ENCODE measurements at regions not wholly inside any gene's neighbourhood (a gene's known extent, or its start where the extent isn't known, plus 50 kb on each side); places are given as distances from the start of the nearest gene placed in this dataset.

DNA sequence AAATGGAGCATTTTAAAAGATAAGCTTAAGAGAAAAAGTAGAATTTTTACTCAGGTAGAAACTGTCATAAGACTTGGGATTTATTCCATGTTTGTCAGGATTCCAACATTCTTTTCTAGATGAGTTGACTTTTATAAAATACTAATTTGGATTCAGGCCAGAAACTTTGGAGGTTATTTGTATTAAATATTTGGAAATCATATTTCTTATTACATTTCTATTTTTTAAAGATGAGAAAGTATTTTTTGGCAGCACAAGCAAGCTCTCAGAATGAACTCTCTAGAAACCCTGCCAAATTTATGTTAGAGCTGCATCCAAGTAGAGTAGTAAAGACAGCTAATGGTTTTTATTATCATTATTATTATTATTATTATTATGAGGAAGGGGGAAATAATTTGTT, 1014.9 kb upstream of the GJE1 start:
- intact Hi-C loops (cut with micrococcal nuclease), result no loop called here
- BruUV-seq (replicated peaks), result no TSS peak

DNA sequence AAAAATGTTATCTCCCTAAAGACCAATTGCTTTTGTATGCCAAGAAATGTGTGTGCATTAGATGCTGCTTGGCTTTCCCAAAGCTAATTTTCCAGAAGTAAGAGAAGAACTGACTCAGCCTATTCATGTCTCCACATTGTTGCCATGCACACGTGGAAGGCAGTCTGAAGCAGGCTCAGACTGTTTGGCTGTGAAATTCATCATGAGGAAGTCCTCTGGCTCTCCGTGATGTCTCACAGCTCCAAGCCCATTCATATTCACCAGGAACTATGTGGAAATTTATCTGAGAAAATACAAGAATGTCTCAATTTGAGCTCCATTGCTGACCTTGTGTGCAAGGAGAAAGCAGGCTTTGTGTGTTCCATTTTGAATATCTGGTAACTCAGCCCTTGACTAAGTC, 1022.2 kb upstream of the GJE1 start:
- H3K4me1 Mint-ChIP-seq (ENCODE audit: insufficient read depth, unreplicated experiment), result peaks cover 6% of the 10 kb centered on the region
- no peak overlapping the region for H3K4me3 Mint-ChIP-seq (ENCODE audit: unreplicated experiment)
- no peak overlapping the region for H3K27ac Mint-ChIP-seq (ENCODE audit: low read depth, unreplicated experiment)
- H3K27me3 Mint-ChIP-seq (ENCODE audit: insufficient read depth, unreplicated experiment), result no peaks in the 10 kb centered on the region
- POLR2A ChIA-PET, result interaction anchor here (0.6 kb wide), 1 partner anchor 719 kb away, joined by 6 read pairs; no protein-coding TSS in a partner anchor
- intact Hi-C loops (cut with micrococcal nuclease), result no loop called here
- CTCF ChIA-PET, result no interaction called here
- DNase-seq (ENCODE audit: unreplicated experiment), result no peak
- TF ChIP-seq, protein P1, sequence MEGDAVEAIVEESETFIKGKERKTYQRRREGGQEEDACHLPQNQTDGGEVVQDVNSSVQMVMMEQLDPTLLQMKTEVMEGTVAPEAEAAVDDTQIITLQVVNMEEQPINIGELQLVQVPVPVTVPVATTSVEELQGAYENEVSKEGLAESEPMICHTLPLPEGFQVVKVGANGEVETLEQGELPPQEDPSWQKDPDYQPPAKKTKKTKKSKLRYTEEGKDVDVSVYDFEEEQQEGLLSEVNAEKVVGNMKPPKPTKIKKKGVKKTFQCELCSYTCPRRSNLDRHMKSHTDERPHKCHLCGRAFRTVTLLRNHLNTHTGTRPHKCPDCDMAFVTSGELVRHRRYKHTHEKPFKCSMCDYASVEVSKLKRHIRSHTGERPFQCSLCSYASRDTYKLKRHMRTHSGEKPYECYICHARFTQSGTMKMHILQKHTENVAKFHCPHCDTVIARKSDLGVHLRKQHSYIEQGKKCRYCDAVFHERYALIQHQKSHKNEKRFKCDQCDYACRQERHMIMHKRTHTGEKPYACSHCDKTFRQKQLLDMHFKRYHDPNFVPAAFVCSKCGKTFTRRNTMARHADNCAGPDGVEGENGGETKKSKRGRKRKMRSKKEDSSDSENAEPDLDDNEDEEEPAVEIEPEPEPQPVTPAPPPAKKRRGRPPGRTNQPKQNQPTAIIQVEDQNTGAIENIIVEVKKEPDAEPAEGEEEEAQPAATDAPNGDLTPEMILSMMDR (IDR thresholded peaks at IDR 0.05; ENCODE audit: unreplicated experiment), result no peak
- no peaks in the 10 kb centered on the region for H3K36me3 Mint-ChIP-seq (ENCODE audit: insufficient read depth, unreplicated experiment)
- BruUV-seq (replicated peaks), result no TSS peak
- no peaks in the 10 kb centered on the region for H3K9me3 Mint-ChIP-seq (ENCODE audit: unreplicated experiment)

More for the DNA sequence above, 1014.9 kb upstream of the GJE1 start:
- no peaks in the 10 kb centered on the region for H3K4me1 Mint-ChIP-seq (ENCODE audit: insufficient read depth, unreplicated experiment)
- no peak overlapping the region for H3K27ac Mint-ChIP-seq (ENCODE audit: low read depth, unreplicated experiment)
- peak; percentile 19 for DNase-seq (ENCODE audit: unreplicated experiment)
- H3K27me3 Mint-ChIP-seq (ENCODE audit: insufficient read depth, unreplicated experiment), result no peaks in the 10 kb centered on the region
- TF ChIP-seq, protein P1 (IDR thresholded peaks at IDR 0.05; ENCODE audit: unreplicated experiment), result no peak
- H3K4me3 Mint-ChIP-seq (ENCODE audit: unreplicated experiment), result no peak overlapping the region
- peaks cover 8% of the 10 kb centered on the region for H3K9me3 Mint-ChIP-seq (ENCODE audit: unreplicated experiment)
- no peaks in the 10 kb centered on the region for H3K36me3 Mint-ChIP-seq (ENCODE audit: insufficient read depth, unreplicated experiment)
- ChIA-PET POLR2A (interaction anchor here (0.7 kb wide), 1 partner anchor 1774 kb away, joined by 3 read pairs; no protein-coding TSS in a partner anchor), CTCF (no interaction called here)

- Mint-ChIP-seq H3K27me3 (ENCODE audit: insufficient read depth, unreplicated experiment) (no peaks in the 10 kb centered on the region), H3K4me3 (ENCODE audit: unreplicated experiment) (no peak overlapping the region), H3K4me1 (ENCODE audit: insufficient read depth, unreplicated experiment) (peaks cover 6% of the 10 kb centered on the region), H3K27ac (ENCODE audit: low read depth, unreplicated experiment) (no peak overlapping the region), H3K9me3 (ENCODE audit: unreplicated experiment) (no peaks in the 10 kb centered on the region), H3K36me3 (ENCODE audit: insufficient read depth, unreplicated experiment) (no peaks in the 10 kb centered on the region)
- TF ChIP-seq, protein P1 (IDR thresholded peaks at IDR 0.05; ENCODE audit: unreplicated experiment), result no peak
- intact Hi-C loops (cut with micrococcal nuclease), result no loop called here
- DNase-seq (ENCODE audit: unreplicated experiment), result peak; percentile 77
- POLR2A ChIA-PET, result interaction anchor here (0.5 kb wide), 1 partner anchor 43 kb away, joined by 4 read pairs; no protein-coding TSS in a partner anchor
- CTCF ChIA-PET, result interaction anchor here (0.5 kb wide), 1 partner anchor 1737 kb away, joined by 3 read pairs; no protein-coding TSS in a partner anchor
- no TSS peak for BruUV-seq (replicated peaks)
Measured at GRCh38 chr6:141107591-141108160, 1025.0 kb upstream of the GJE1 start.

- Mint-ChIP-seq H3K27me3 (ENCODE audit: insufficient read depth, unreplicated experiment) (no peaks in the 10 kb centered on the region), H3K36me3 (ENCODE audit: insufficient read depth, unreplicated experiment) (no peaks in the 10 kb centered on the region), H3K27ac (ENCODE audit: low read depth, unreplicated experiment) (no peak overlapping the region), H3K4me3 (ENCODE audit: unreplicated experiment) (no peak overlapping the region), H3K4me1 (ENCODE audit: insufficient read depth, unreplicated experiment) (peaks cover 6% of the 10 kb centered on the region), H3K9me3 (ENCODE audit: unreplicated experiment) (no peaks in the 10 kb centered on the region)
- intact Hi-C loops (cut with micrococcal nuclease), result no loop called here
- BruUV-seq (replicated peaks), result no TSS peak
- ChIA-PET CTCF (interaction anchor here (0.6 kb wide), 1 partner anchor 91 kb away, joined by 3 read pairs; no protein-coding TSS in a partner anchor), POLR2A (no interaction called here)
- TF ChIP-seq, protein P1 (IDR thresholded peaks at IDR 0.05; ENCODE audit: unreplicated experiment), result no peak
- DNase-seq (ENCODE audit: unreplicated experiment), result no peak
Measured at GRCh38 chr6:141105481-141105880, 1027.2 kb upstream of the GJE1 start.

Data from MCF 10A (cell line).